Activated CD8-positive, alpha-beta T cell treated with anti-CD3 and anti-CD28 coated beads, Interleukin-2, amount 10 ng/mL, durations not matched to agents 7 days and 5 days (primary cell): ENCODE measurements at regions not wholly inside any gene's neighbourhood (a gene's known extent, or its start where the extent isn't known, plus 50 kb on each side); places are given as distances from the start of the nearest gene placed in this dataset.

Experiments
- ATAC-seq: fragments of 150-1000 bp; cut with Tn5 transposase; one replicate; pipeline ENCODE4 v1.10.0; 2021; ENCODE audit warnings: moderate library complexity
- CTCF ChIA-PET: fragments of 350-600 bp; sonication (Branson Sonifier 250); formaldehyde crosslinking; loops from one replicate; lab custom pipeline; 2021; ENCODE audit warnings: antibody characterized with exemption; lab: Charles Lee
- POLR2A ChIA-PET: fragments of 350-600 bp; sonication (Branson Sonifier 250); formaldehyde crosslinking; loops from one replicate; lab custom pipeline; 2021; ENCODE audit warnings: antibody characterized with exemption; lab: Charles Lee
- DNase-seq: peaks from one replicate; pipeline ENCODE4 v3.0.0-alpha.2; 2020
- H3K27ac Mint-ChIP-seq: one replicate; pipeline ENCODE4 v1.8.0; 2021; ENCODE audit warnings: mild to moderate bottlenecking, mixed read lengths
- H3K27me3 Mint-ChIP-seq: one replicate; pipeline ENCODE4 v1.8.0; 2021; ENCODE audit warnings: low read depth, mixed read lengths
- H3K36me3 Mint-ChIP-seq: one replicate; pipeline ENCODE4 v1.8.0; 2021; ENCODE audit warnings: low read depth, mixed read lengths
- H3K4me1 Mint-ChIP-seq: one replicate; pipeline ENCODE4 v1.8.0; 2021; ENCODE audit warnings: low read depth, mixed read lengths
- H3K4me3 Mint-ChIP-seq: one replicate; pipeline ENCODE4 v1.8.0; 2021; ENCODE audit warnings: mild to moderate bottlenecking, mixed read lengths
- H3K9me3 Mint-ChIP-seq: one replicate; pipeline ENCODE4 v1.8.0; 2022; ENCODE audit warnings: mixed read lengths; ENCODE audit not compliant: insufficient read depth

DNA sequence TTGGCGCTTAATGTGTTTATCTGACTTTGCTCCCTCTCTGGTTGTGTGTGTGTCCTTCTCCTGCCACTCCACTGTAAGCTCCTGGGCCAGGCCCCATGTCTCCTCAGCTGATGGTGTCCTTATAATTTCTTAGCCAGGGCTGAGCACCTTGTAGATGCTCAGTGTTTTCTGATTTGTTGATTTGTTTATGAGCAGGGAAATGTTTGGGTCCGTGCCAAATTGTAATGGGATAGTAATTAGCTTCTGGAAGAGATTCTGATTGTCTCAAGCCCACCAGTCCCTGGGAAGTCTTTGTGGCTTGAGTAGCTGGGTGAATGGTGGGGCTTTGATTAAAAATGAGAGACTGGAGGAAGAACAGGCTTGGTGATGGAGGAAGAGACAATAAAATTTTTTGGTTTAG, 270.5 kb downstream of the MYCN start:
- CTCF ChIA-PET: no interaction called here
- no peak for DNase-seq
- H3K27me3 Mint-ChIP-seq: peaks cover 5% of the 10 kb centered on the region
- H3K27ac Mint-ChIP-seq: no peak overlapping the region
- no peaks in the 10 kb centered on the region for H3K36me3 Mint-ChIP-seq
- no peak overlapping the region for H3K4me3 Mint-ChIP-seq
- no peaks in the 10 kb centered on the region for H3K9me3 Mint-ChIP-seq
- ATAC-seq: no peak
- H3K4me1 Mint-ChIP-seq: no peaks in the 10 kb centered on the region
- POLR2A ChIA-PET: no interaction called here

- ChIA-PET CTCF (no interaction called here), POLR2A (no interaction called here)
- Mint-ChIP-seq H3K4me1 (no peaks in the 10 kb centered on the region), H3K36me3 (no peaks in the 10 kb centered on the region), H3K4me3 (no peak overlapping the region), H3K27ac (no peak overlapping the region), H3K27me3 (peaks cover 5% of the 10 kb centered on the region), H3K9me3 (no peaks in the 10 kb centered on the region)
- DNase-seq (no peak), ATAC-seq (no peak)
These were observed 269.4 kb downstream of the MYCN start for GRCh38 chr2:16209799-16210198.

- no peaks in the 10 kb centered on the region for H3K4me1 Mint-ChIP-seq
- peaks cover 5% of the 10 kb centered on the region for H3K27me3 Mint-ChIP-seq
- DNase-seq (no peak), ATAC-seq (no peak)
- H3K27ac Mint-ChIP-seq: no peak overlapping the region
- ChIA-PET POLR2A (no interaction called here), CTCF (no interaction called here)
- no peaks in the 10 kb centered on the region for H3K36me3 Mint-ChIP-seq
- H3K9me3 Mint-ChIP-seq: no peaks in the 10 kb centered on the region
- H3K4me3 Mint-ChIP-seq: no peak overlapping the region
These were observed 268.6 kb downstream of the MYCN start for GRCh38 chr2:16208921-16209320.

GRCh38 chr2:16208241-16208797, 268.0 kb downstream of the MYCN start:
- no peaks in the 10 kb centered on the region for H3K4me1 Mint-ChIP-seq
- POLR2A ChIA-PET: no interaction called here
- no peak overlapping the region for H3K27ac Mint-ChIP-seq
- no peak overlapping the region for H3K4me3 Mint-ChIP-seq
- no peaks in the 10 kb centered on the region for H3K9me3 Mint-ChIP-seq
- DNase-seq (no peak), ATAC-seq (no peak)
- H3K36me3 Mint-ChIP-seq: no peaks in the 10 kb centered on the region
- peaks cover 5% of the 10 kb centered on the region for H3K27me3 Mint-ChIP-seq
- CTCF ChIA-PET: no interaction called here

DNA sequence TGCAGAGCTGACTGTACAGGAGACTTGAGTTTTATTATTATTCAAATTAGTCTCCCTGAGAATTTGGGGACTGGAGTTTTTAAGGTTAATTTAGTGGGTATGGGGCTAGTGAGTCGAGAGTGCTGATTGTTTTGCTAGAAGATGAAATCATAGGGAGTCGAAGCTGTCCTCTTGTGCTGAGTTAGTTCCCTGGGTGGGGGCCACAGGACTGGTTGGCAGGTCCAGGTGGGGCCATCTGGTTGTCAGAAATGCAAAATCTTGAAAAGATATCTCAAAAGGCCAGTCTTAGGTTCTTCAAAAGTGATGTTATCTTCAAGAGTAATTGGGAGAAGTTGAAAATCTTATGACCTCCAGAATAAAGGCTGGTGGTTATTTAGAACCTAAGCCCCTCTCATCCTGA, 267.3 kb downstream of the MYCN start:
- Mint-ChIP-seq H3K27me3 (peaks cover 5% of the 10 kb centered on the region), H3K27ac (no peak overlapping the region), H3K4me1 (no peaks in the 10 kb centered on the region), H3K9me3 (no peaks in the 10 kb centered on the region), H3K36me3 (no peaks in the 10 kb centered on the region), H3K4me3 (no peak overlapping the region)
- no peak for ATAC-seq
- no peak for DNase-seq
- ChIA-PET POLR2A (no interaction called here), CTCF (no interaction called here)

DNA sequence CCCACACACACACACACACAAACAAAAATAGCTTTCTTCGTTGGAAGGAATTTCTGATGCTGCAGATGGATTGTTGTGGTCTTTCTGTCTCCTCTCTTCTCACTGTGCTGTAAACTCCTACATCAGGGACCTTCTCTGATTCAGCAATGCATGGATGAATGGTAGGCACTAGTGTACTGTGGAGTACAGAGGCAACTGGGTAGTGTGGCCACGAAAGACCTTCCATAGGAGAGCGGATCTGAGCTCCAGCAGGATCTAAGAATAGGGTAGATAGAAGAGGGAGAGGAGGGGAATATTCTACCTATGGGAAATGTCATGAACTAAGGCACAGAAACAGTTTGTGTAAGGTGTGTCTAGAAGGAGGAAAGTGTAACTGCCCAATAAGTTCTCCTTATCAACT, 266.8 kb downstream of the MYCN start:
- no peak for DNase-seq
- Mint-ChIP-seq H3K9me3 (no peaks in the 10 kb centered on the region), H3K27me3 (peaks cover 5% of the 10 kb centered on the region), H3K4me3 (no peak overlapping the region), H3K4me1 (no peaks in the 10 kb centered on the region), H3K27ac (no peak overlapping the region), H3K36me3 (no peaks in the 10 kb centered on the region)
- no peak for ATAC-seq
- ChIA-PET CTCF (no interaction called here), POLR2A (no interaction called here)

GRCh38 chr2:16206191-16206944, 266.0 kb downstream of the MYCN start:
- Mint-ChIP-seq H3K4me3 (no peak overlapping the region), H3K4me1 (no peaks in the 10 kb centered on the region), H3K36me3 (no peaks in the 10 kb centered on the region), H3K27me3 (peaks cover 5% of the 10 kb centered on the region), H3K27ac (no peak overlapping the region), H3K9me3 (no peaks in the 10 kb centered on the region)
- ChIA-PET POLR2A (no interaction called here), CTCF (no interaction called here)
- ATAC-seq: no peak
- no peak for DNase-seq

- Mint-ChIP-seq H3K27me3 (peaks cover 5% of the 10 kb centered on the region), H3K27ac (no peak overlapping the region), H3K9me3 (no peaks in the 10 kb centered on the region), H3K4me1 (no peaks in the 10 kb centered on the region), H3K4me3 (no peak overlapping the region), H3K36me3 (no peaks in the 10 kb centered on the region)
- CTCF ChIA-PET: no interaction called here
- DNase-seq (no peak), ATAC-seq (no peak)
- POLR2A ChIA-PET: no interaction called here
These were observed 265.3 kb downstream of the MYCN start for GRCh38 chr2:16205631-16206030.

DNA sequence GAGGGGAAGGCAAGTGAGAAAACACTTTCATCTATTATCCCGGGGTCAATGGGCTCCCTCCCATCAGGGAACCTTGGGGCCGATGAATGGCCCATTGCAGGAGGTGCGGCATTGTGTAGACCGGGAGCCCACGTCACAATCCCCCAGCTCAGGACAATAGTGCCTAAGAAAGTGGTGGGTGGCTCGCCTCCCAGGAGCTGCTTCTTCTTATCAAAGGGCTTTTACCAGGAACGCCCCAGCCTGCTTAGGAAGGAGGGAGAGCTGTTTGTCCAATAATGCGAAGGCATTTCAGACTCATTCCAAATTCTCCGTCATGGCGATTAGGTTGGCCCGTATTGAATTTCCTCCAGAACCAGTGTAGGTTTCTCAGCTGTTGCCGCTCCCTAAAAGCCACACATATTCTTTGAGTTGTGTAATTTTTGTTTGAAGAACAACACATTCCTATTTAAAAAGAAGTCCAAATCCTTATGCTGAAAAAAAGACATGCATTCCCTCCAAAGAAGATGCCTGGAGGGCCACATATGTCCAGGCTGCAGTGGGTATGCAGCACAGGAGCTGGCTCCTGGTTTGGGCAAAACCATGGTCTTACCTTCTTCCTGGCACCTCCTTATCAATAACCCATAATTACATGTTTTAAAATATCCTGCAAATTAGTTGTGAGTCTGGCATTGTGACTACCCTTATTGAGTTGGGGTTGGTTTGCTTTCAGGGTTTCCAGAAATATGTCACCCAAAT, 264.7 kb downstream of the MYCN start:
- ChIA-PET POLR2A (no interaction called here), CTCF (no interaction called here)
- H3K36me3 Mint-ChIP-seq: no peaks in the 10 kb centered on the region
- H3K4me1 Mint-ChIP-seq: no peaks in the 10 kb centered on the region
- peaks cover 5% of the 10 kb centered on the region for H3K27me3 Mint-ChIP-seq
- ATAC-seq (no peak), DNase-seq (no peak)
- H3K27ac Mint-ChIP-seq: no peak overlapping the region
- no peak overlapping the region for H3K4me3 Mint-ChIP-seq
- H3K9me3 Mint-ChIP-seq: no peaks in the 10 kb centered on the region

- no peak overlapping the region for H3K27ac Mint-ChIP-seq
- H3K4me1 Mint-ChIP-seq: no peaks in the 10 kb centered on the region
- H3K36me3 Mint-ChIP-seq: no peaks in the 10 kb centered on the region
- H3K4me3 Mint-ChIP-seq: no peak overlapping the region
- DNase-seq (no peak), ATAC-seq (no peak)
- ChIA-PET CTCF (no interaction called here), POLR2A (no interaction called here)
- H3K27me3 Mint-ChIP-seq: peaks cover 5% of the 10 kb centered on the region
- no peaks in the 10 kb centered on the region for H3K9me3 Mint-ChIP-seq
These were observed 263.9 kb downstream of the MYCN start for GRCh38 chr2:16204251-16204650.

- Mint-ChIP-seq H3K27ac (no peak overlapping the region), H3K27me3 (peaks cover 5% of the 10 kb centered on the region), H3K4me3 (no peak overlapping the region), H3K36me3 (no peaks in the 10 kb centered on the region), H3K4me1 (no peaks in the 10 kb centered on the region), H3K9me3 (no peaks in the 10 kb centered on the region)
- POLR2A ChIA-PET: no interaction called here
- ATAC-seq (no peak), DNase-seq (no peak)
- CTCF ChIA-PET: no interaction called here
These were observed 263.3 kb downstream of the MYCN start for GRCh38 chr2:16203691-16204090.

- H3K4me1 Mint-ChIP-seq: no peaks in the 10 kb centered on the region
- CTCF ChIA-PET: no interaction called here
- POLR2A ChIA-PET: no interaction called here
- no peak for DNase-seq
- ATAC-seq: no peak
- peaks cover 5% of the 10 kb centered on the region for H3K27me3 Mint-ChIP-seq
- H3K4me3 Mint-ChIP-seq: no peak overlapping the region
- no peak overlapping the region for H3K27ac Mint-ChIP-seq
- no peaks in the 10 kb centered on the region for H3K36me3 Mint-ChIP-seq
- H3K9me3 Mint-ChIP-seq: no peaks in the 10 kb centered on the region
These were observed 262.7 kb downstream of the MYCN start for GRCh38 chr2:16203069-16203468.
